ENCODE measurements at regions not wholly inside any gene's neighbourhood (a gene's known extent, or its start where the extent isn't known, plus 50 kb on each side); places are given as distances from the start of the nearest gene placed in this dataset.

- Histone ChIP-seq H3K27ac (no peak overlapping the region), H3K9me3 (no peaks in the 10 kb centered on the region), H3K4me3 (peak overlapping the region; percentile 46), H3K4me1 (no peaks in the 10 kb centered on the region), H3K36me3 (ENCODE audit: insufficient read depth in 1 of 2, low read depth in 1 of 2) (no peaks in the 10 kb centered on the region), H3K27me3 (ENCODE audit: insufficient read depth in 3 of 3, low read length in 2 of 3) (peaks cover 12 to 59% (median 14%) of the 10 kb centered on the region in 3 donors)
- ATAC-seq (no peak), DNase-seq (no peak)
- intact Hi-C loops (cut with DNase I): no loop called here
- WGBS, 3 donors: 1% methylated on average over 41 to 85 of the region's 85 CpGs
- no peak for TF ChIP-seq CTCF (IDR thresholded peaks at IDR 0.05)
Observed at GRCh38 chr15:29570948-29571791, 251.1 kb downstream of the TJP1 start.

- no peaks in the 10 kb centered on the region for H3K9me3 ChIP-seq
- peaks cover 12 to 59% (median 14%) of the 10 kb centered on the region in 3 donors for H3K27me3 ChIP-seq (ENCODE audit: insufficient read depth in 3 of 3, low read length in 2 of 3)
- DNase-seq: no peak
Observed at GRCh38 chr15:29570121-29570947, 251.9 kb downstream of the TJP1 start.

GRCh38 chr15:29569533-29570092, 252.7 kb downstream of the TJP1 start:
- no peak for ATAC-seq
- intact Hi-C loops (cut with DNase I): no loop called here
- no peak for DNase-seq
- Histone ChIP-seq H3K4me3 (peak overlapping the region; percentile 57), H3K36me3 (ENCODE audit: insufficient read depth in 1 of 2, low read depth in 1 of 2) (no peaks in the 10 kb centered on the region), H3K9me3 (no peaks in the 10 kb centered on the region), H3K27ac (no peak overlapping the region), H3K4me1 (no peaks in the 10 kb centered on the region), H3K27me3 (ENCODE audit: insufficient read depth in 3 of 3, low read length in 2 of 3) (peaks cover 12 to 59% (median 14%) of the 10 kb centered on the region in 3 donors)
- no peak for TF ChIP-seq CTCF (IDR thresholded peaks at IDR 0.05)
- 3 to 5% (median 4%) methylated on average over 22 to 36 of the region's 37 CpGs for WGBS, 3 donors

More at GRCh38 chr15:29570121-29570947, 251.9 kb downstream of the TJP1 start:
- no peak for TF ChIP-seq CTCF (IDR thresholded peaks at IDR 0.05)
- no peak for ATAC-seq
- Histone ChIP-seq H3K27ac (no peak overlapping the region), H3K4me3 (peak overlapping the region; percentile 57), H3K4me1 (no peaks in the 10 kb centered on the region), H3K36me3 (ENCODE audit: insufficient read depth in 1 of 2, low read depth in 1 of 2) (no peaks in the 10 kb centered on the region)
- intact Hi-C loops (cut with DNase I): no loop called here
- 0 to 1% (median 0%) methylated on average over 52 to 131 of the region's 135 CpGs for WGBS, 3 donors

DNA sequence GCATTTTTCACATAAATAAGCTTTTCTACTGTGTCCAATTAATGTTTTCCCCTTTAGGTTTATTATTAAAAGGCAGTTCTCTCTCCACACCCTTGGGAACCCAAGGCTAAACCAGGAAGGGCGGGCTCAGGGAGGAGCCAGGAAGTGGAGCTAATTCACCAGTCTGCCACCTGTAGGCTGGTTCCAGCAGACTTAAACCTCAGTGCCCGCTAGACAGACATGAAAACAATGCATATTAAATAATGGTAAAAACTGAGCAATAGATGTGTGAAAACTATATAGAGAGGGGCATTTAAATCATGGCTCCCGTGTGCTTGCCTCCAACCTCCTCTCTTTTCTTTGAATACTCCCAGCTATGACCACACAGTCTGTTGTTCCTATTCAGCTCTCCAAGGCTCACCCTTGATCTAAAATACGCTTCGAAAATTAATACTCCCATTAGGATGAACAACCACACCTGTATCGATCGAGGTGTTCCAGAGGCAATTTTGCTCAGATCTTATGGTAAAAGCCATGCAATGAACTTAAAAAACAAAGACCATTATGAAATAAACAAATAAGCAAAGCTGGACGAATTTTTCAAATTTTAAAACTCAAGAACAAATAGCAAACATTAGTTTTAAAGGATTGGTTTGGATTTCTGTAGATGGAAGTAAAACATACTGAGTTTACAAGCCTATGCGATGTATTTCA, 253.3 kb downstream of the TJP1 start:
- WGBS, 3 donors: 48 to 58% (median 50%) methylated on average over 9 of the region's 9 CpGs
- H3K4me1 ChIP-seq: no peaks in the 10 kb centered on the region
- TF ChIP-seq CTCF (IDR thresholded peaks at IDR 0.05): no peak
- peaks cover 12 to 59% (median 14%) of the 10 kb centered on the region in 3 donors for H3K27me3 ChIP-seq (ENCODE audit: insufficient read depth in 3 of 3, low read length in 2 of 3)
- DNase-seq (no peak), ATAC-seq (no peak)
- intact Hi-C loops (cut with DNase I): no loop called here
- no peaks in the 10 kb centered on the region for H3K9me3 ChIP-seq
- H3K4me3 ChIP-seq: no peak overlapping the region
- H3K27ac ChIP-seq: no peak overlapping the region
- H3K36me3 ChIP-seq (ENCODE audit: insufficient read depth in 1 of 2, low read depth in 1 of 2): no peaks in the 10 kb centered on the region
